Activated CD4-positive, alpha-beta T cell treated with anti-CD3 and anti-CD28 coated beads for 24 hours (primary cell): ENCODE measurements at regions not wholly inside any gene's neighbourhood (a gene's known extent, or its start where the extent isn't known, plus 50 kb on each side); places are given as distances from the start of the nearest gene placed in this dataset.

ENCODE experiments used
- DNase-seq, 2 donors: peaks; one replicate each; pipeline ENCODE4 v3.0.0-alpha.2; 2020; ENCODE audit warnings: low read depth in 2 of 2

- DNase-seq = no peak
Measured at GRCh38 chr2:217749008-217749407, 253.8 kb downstream of the TNS1 start.

GRCh38 chr2:217746808-217747207, 256.0 kb downstream of the TNS1 start:
- DNase-seq = no peak

GRCh38 chr2:217743966-217744761, 258.6 kb downstream of the TNS1 start:
- no peak for DNase-seq

DNA sequence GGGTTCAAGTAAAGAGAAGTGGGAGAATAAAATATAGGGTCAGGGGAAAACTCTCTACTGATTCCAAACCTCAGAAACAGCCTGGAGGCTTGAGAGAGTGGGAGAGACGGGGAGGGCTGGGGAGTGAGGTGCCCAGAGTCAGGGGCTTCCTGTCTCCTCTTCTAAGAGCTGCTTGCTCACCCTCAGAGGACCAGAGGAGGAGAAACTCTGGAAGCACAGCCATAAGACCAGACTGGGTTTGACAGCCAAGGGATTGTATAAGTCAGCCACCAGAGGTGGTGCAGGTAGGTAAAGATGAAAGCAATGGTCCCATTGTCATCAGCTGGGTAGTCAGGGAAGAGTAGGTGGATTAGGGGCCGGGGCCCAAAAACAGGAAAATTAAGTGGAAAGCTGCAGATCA, 259.4 kb downstream of the TNS1 start:
- DNase-seq = no peak

DNA sequence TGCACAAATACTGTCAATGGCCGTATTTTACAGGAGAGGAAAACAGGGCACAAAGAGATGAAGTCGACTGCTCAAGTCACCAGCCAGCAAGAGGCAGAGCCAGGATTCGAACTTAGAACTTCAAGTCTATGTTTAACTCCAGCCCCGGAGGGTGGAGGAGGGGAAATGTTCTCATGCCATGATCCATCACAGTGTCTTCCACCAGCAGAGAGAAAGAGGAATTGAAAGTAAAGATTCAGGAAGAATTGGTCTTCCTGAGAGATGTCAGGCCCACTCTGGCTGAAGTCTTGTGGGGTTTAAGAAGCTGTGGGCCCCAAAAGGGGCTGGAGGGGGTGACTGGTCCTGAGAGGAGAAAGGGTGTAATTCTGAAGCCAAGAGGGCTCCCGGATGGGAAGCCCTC, 260.0 kb downstream of the TNS1 start:
- DNase-seq = no peak

DNA sequence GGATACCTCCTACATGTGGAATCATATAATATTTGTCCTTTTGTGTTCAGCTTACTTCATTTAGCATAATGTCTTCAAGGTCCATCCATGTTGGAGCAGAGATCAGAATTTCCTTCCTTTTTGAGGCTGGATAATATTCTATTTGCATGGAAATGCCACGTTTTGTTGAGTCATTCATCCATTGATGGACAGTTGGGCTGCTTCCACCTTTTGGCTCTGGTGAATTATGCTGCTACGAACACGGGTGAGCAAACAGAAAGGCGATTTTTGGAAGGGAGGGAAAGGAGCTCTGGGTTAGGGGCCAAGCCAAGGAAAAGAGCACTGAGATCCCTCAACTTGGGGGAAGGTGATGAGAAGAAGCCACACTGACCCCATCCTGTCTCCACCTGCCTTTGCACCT, 260.5 kb downstream of the TNS1 start:
- no peak for DNase-seq

GRCh38 chr2:217741381-217741955, 261.3 kb downstream of the TNS1 start:
- no peak for DNase-seq

DNA sequence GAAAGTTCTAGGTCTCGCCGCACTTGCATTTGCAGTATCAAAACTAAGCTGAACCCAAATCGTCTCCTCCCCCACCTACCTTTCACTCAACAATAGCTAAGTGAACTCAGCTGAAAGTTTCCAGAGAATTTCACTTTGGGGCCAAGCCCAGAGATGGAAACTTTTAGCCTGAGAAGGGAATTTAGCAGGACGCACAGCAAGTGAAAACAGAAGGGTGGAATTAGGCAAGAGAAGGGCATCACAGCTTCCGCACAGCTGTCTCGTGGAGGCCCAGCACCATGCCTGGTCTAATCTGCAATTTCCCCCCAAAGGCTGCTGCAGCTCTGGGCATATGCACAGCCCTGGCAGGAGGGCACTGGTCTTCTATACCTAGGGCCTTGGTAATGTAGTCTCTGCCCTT, 262.0 kb downstream of the TNS1 start:
- DNase-seq = no peak

GRCh38 chr2:217740178-217740577, 262.6 kb downstream of the TNS1 start:
- DNase-seq = no peak

DNA sequence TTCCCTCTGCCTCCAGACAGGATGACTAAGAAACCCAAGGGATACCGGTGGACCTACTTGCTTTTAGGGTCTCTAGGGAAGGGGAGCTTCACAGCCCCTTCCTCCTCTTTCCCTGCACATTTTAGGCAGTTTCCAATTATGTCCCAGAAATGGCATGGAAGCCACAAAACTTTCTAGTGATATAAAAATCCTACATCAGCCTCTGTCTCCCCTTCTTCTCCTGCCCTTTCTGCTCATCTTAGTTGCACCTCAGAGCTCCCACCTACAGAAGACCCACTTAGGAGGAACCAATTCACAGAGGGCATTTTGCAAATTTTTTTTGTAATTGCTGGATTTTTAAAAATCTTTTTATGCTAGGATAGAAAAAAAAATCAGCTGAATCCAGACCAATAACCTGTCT, 263.1 kb downstream of the TNS1 start:
- DNase-seq = no peak

DNA sequence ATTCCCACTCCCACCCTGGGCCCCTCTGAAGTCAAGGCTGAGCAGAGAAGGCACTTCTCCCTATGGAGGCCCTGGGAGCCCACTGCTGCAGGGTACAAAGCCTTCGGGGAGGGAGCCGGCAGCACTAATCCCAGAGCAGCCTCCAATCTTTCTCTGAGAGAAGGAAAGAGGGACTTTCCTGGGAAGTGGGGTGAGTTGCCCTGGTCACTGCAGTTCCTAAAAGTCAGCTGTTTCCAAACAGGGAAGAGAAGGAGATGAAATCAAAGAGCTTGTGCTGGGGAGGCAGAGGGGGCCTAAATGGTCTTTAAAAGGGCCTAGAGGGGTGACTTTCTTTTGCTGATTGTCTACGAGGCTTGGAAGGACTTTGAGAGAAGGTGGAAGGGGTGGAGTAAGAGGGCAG, 264.7 kb downstream of the TNS1 start:
- no peak for DNase-seq

- no peak for DNase-seq
Measured at GRCh38 chr2:217736776-217737550, 265.8 kb downstream of the TNS1 start.

- DNase-seq = no peak
Measured at GRCh38 chr2:217735899-217736298, 266.9 kb downstream of the TNS1 start.

DNA sequence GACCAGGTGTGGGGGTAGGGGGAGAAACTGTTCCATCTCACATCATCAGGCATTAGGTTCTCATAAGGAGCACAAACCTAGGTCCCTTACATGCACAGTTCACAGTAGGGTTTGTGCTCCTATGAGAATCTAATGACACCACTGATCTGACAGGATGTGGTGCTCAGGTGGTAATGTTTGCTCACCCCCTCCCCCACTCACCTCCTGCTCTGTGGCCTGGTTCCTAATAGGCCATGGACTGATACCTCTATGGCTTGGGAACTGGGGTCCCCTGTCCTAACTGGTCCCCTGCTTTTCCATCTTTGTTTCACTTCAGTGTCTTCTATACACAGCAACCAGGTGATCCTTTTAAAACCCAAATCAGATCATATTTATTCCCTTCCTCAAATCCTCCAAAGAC, 267.8 kb downstream of the TNS1 start:
- DNase-seq = no peak

GRCh38 chr2:217733461-217733860, 269.3 kb downstream of the TNS1 start:
- no peak for DNase-seq

- DNase-seq = no peak
Measured at GRCh38 chr2:217732992-217733391, 269.8 kb downstream of the TNS1 start.

DNA sequence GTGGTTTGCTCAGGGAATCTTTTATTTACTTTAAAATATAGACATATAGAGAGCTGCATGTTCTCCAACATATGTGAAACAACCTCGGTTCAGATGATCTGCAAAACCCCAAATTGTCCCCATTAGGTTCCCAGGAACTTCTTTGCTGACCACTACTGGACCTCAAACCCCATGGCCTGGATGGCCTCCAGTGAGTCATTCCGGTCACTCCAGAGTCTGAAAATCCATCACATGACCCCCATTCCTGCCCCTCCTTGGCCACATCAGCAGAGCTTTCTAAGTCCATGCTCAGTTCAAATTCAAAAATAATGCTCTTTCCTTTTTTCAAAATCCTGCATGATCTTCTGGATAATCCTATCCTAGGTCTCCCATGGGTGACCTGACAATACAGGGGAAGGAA, 271.0 kb downstream of the TNS1 start:
- DNase-seq = no peak

DNA sequence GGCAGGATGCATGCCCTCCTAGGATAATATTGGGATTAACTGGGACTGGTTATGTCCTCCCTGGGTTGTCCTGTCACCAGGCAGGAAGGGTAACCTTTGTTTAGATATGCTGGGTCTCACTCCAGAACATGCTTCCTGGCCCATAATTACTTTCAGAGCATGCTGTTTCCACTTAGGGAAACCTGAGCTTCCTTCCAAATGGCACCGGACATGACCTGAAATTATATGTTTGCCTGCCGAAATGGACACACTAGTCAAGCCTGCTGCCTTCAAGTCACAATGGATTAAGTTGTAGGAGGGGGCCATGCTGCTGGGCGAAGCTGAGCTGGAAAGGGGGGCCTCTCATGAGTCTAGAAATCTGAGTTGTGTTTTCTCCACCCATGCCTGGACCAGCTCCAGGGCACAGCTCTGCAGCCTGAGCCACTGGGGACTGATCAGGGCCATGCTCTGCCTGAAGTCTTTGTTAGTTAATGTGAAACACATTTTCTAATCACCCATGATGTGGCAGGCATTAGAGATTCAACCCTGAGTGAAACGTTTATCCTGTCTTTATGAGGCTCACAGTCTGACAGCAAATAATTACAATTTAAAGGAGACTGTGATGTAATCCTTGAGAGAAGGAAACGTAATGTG, 273.3 kb downstream of the TNS1 start:
- no peak for DNase-seq

GRCh38 chr2:217727801-217728200, 275.0 kb downstream of the TNS1 start:
- DNase-seq = no peak

GRCh38 chr2:217725409-217725808, 277.4 kb downstream of the TNS1 start:
- DNase-seq = no peak

- no peak for DNase-seq
Measured at GRCh38 chr2:217724471-217724870, 278.3 kb downstream of the TNS1 start.

DNA sequence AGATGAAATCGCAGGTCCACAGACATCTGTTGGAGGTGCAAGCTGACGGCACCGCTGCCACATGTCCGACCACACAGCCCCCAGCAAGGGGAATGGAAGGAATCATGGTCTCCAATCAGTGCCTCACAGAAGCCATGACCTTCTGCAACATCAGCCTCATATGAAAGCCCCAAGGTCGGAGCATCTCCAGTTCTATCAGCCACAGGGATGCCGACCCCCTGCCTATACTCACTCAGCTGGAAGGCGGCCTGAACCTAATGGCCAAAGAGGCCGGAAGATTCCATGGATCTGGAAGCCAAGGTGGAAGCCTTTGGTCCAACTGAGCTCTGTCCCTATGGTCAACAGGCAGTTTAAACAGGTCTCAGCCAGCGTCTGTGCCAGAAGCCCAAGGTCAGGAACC, 278.8 kb downstream of the TNS1 start:
- no peak for DNase-seq
